Neural cell (in vitro differentiated cells): ENCODE measurements at regions not wholly inside any gene's neighbourhood (a gene's known extent, or its start where the extent isn't known, plus 50 kb on each side); places are given as distances from the start of the nearest gene placed in this dataset.

Source experiments
- EP300 ChIP-seq: fragments of 450-650 bp; conservative IDR thresholded peaks from 2 replicates; pipeline ENCODE4 v1.6.1; 2014; ENCODE audit warnings: antibody characterized with exemption, mild to moderate bottlenecking, moderate library complexity; ENCODE audit not compliant: poor library complexity, severe bottlenecking
- TF ChIP-seq, protein P1 (sequence below): fragments of 450-650 bp; IDR thresholded peaks from 2 replicates; pipeline ENCODE4 v1.5.1; 2014; ENCODE audit warnings: antibody characterized with exemption, mild to moderate bottlenecking, moderate library complexity; ENCODE audit not compliant: poor library complexity, severe bottlenecking

DNA sequence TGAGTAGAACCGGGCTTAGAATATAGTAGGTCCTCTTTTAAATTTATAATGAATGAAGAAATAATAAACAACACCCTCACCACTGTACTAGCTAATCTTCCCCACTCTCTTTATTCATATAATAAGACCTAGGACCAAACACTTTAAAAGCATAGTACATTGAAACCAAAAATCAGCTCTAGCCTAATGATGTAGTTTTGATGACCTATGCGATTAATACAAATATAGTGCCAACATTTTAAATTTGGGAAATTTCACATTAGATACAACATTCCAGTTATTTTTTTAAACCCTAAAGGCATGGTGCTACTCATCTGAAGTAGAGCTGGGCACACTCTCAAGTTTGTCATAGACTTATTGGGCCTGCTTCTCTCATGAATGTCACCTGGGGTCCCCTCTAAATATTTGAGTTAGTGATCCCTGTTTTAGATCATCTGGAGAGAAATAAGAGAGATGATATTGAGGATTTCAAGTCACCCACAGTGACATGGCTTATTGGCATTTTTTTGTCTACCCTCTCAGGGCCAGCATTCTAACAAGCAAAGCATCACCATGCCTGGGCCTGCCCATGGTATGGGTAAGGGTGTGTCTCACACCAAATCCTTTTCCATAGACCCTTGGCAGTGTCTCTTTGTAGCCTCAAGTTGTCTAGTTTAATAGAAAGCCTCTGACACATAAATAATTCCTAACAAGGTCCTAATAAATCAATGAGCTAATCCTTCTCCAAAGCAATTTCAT lies 319.8 kb downstream of the HIVEP2 start:
- TF ChIP-seq, protein P1, sequence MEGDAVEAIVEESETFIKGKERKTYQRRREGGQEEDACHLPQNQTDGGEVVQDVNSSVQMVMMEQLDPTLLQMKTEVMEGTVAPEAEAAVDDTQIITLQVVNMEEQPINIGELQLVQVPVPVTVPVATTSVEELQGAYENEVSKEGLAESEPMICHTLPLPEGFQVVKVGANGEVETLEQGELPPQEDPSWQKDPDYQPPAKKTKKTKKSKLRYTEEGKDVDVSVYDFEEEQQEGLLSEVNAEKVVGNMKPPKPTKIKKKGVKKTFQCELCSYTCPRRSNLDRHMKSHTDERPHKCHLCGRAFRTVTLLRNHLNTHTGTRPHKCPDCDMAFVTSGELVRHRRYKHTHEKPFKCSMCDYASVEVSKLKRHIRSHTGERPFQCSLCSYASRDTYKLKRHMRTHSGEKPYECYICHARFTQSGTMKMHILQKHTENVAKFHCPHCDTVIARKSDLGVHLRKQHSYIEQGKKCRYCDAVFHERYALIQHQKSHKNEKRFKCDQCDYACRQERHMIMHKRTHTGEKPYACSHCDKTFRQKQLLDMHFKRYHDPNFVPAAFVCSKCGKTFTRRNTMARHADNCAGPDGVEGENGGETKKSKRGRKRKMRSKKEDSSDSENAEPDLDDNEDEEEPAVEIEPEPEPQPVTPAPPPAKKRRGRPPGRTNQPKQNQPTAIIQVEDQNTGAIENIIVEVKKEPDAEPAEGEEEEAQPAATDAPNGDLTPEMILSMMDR: no peak
- TF ChIP-seq EP300: no peak
